Smooth muscle cell of the brain vasculature (primary cell): ENCODE measurements at regions not wholly inside any gene's neighbourhood (a gene's known extent, or its start where the extent isn't known, plus 50 kb on each side); places are given as distances from the start of the nearest gene placed in this dataset.
"Not testable (repeated sequence)": the region's sequence is repeated elsewhere in the genome, so short reads cannot be mapped to it uniquely, and the experiment has no call there.

Experiments
- DNase-seq: peaks from one replicate; pipeline ENCODE4 v3.0.0-alpha.2; 2012; ENCODE audit warnings: low read depth, low spot score

- DNase-seq, result no peak
These were observed 550.8 kb upstream of the CADM1 start for GRCh38 chr11:116055064-116055463.

- no peak for DNase-seq
These were observed 549.3 kb upstream of the CADM1 start for GRCh38 chr11:116053548-116053919.

GRCh38 chr11:116052603-116053547 is 548.7 kb upstream of the CADM1 start:
- DNase-seq, result no peak

GRCh38 chr11:116051494-116051893 is 547.3 kb upstream of the CADM1 start:
- DNase-seq, result no peak

GRCh38 chr11:116049383-116049782 is 545.2 kb upstream of the CADM1 start:
- no peak for DNase-seq

GRCh38 chr11:116046127-116046526 is 541.9 kb upstream of the CADM1 start:
- DNase-seq, result no peak

- DNase-seq, result no peak
These were observed 540.7 kb upstream of the CADM1 start for GRCh38 chr11:116044941-116045340.

GRCh38 chr11:116044520-116044919 is 540.3 kb upstream of the CADM1 start:
- DNase-seq, result no peak

GRCh38 chr11:116043857-116044256 is 539.6 kb upstream of the CADM1 start:
- no peak for DNase-seq

GRCh38 chr11:116043059-116043458 is 538.8 kb upstream of the CADM1 start:
- not testable (repeated sequence) for DNase-seq

GRCh38 chr11:116042146-116042545 is 537.9 kb upstream of the CADM1 start:
- DNase-seq, result no peak

- no peak for DNase-seq
These were observed 533.6 kb upstream of the CADM1 start for GRCh38 chr11:116037861-116038260.

- no peak for DNase-seq
These were observed 531.8 kb upstream of the CADM1 start for GRCh38 chr11:116035977-116036376.

- no peak for DNase-seq
These were observed 529.8 kb upstream of the CADM1 start for GRCh38 chr11:116033931-116034553.

- DNase-seq, result no peak
These were observed 526.6 kb upstream of the CADM1 start for GRCh38 chr11:116030697-116031331.

GRCh38 chr11:116028506-116028905 is 524.3 kb upstream of the CADM1 start:
- not testable (repeated sequence) for DNase-seq

- no peak for DNase-seq
These were observed 495.2 kb upstream of the CADM1 start for GRCh38 chr11:115999437-115999836.

GRCh38 chr11:115996808-115997188 is 492.6 kb upstream of the CADM1 start:
- DNase-seq, result no peak

- no peak for DNase-seq
These were observed 492.1 kb upstream of the CADM1 start for GRCh38 chr11:115996125-115996807.

- no peak for DNase-seq
These were observed 489.4 kb upstream of the CADM1 start for GRCh38 chr11:115993590-115993989.

GRCh38 chr11:115990004-115990447 is 485.8 kb upstream of the CADM1 start:
- DNase-seq, result no peak

GRCh38 chr11:115985896-115986295 is 481.7 kb upstream of the CADM1 start:
- no peak for DNase-seq
